Testis (tissue), 2 donors: ENCODE measurements at regions not wholly inside any gene's neighbourhood (a gene's known extent, or its start where the extent isn't known, plus 50 kb on each side); places are given as distances from the start of the nearest gene placed in this dataset.

ENCODE experiments used
- DNase-seq: peaks from one replicate; pipeline ENCODE4 v3.0.0-alpha.2; 2019
- H3K27ac ChIP-seq, 2 donors: fragments of 200-600 bp; sonication (generic); one replicate each; pipeline ENCODE4 v1.5.1; 2019
- H3K27me3 ChIP-seq: fragments of 200-600 bp; sonication (generic); one replicate; pipeline ENCODE4 v1.5.1; 2019
- H3K36me3 ChIP-seq: fragments of 200-600 bp; sonication (generic); one replicate; pipeline ENCODE4 v1.5.1; 2017; ENCODE audit warnings: low read depth; ENCODE audit errors: missing control alignments
- H3K4me1 ChIP-seq: fragments of 200-600 bp; sonication (generic); one replicate; pipeline ENCODE4 v1.5.1; 2019
- H3K4me3 ChIP-seq, 2 donors: fragments of 200-600 bp; sonication (generic); one replicate each; pipeline ENCODE4 v1.5.1; 2017 to 2019
- H3K9me3 ChIP-seq: fragments of 200-600 bp; sonication (generic); one replicate; pipeline ENCODE4 v1.5.1; 2017
- POLR2A ChIP-seq: fragments of 450-650 bp; IDR thresholded peaks from one replicate; pipeline ENCODE4 v1.6.1; 2017; ENCODE audit warnings: antibody characterized with exemption, mild to moderate bottlenecking, moderate library complexity
- WGBS, 2 donors: methylation state at CpG; one replicate each; pipeline ENCODE4 v1.1.5; 2018; 5-methylcytosine and 5-hydroxymethylcytosine counted together
- intact Hi-C: fragments of 100-400 bp; cut with DNase I; formaldehyde crosslinking; loops from one replicate; pipeline ENCODE4 v1.15.1; 2023; ENCODE audit warnings: low total_unique reads
- TF ChIP-seq, protein P1 (sequence below), 3 experiments: fragments of 450-650 bp in 2 of 3; fragments of 200-600 bp in 1 of 3; sonication (generic) in 1 of 3; IDR thresholded peaks; one replicate each; pipeline ENCODE4 v1.5.1; 2016 to 2019; ENCODE audit warnings: antibody characterized with exemption in 3 of 3, mild to moderate bottlenecking in 2 of 3, moderate library complexity in 1 of 3

DNA sequence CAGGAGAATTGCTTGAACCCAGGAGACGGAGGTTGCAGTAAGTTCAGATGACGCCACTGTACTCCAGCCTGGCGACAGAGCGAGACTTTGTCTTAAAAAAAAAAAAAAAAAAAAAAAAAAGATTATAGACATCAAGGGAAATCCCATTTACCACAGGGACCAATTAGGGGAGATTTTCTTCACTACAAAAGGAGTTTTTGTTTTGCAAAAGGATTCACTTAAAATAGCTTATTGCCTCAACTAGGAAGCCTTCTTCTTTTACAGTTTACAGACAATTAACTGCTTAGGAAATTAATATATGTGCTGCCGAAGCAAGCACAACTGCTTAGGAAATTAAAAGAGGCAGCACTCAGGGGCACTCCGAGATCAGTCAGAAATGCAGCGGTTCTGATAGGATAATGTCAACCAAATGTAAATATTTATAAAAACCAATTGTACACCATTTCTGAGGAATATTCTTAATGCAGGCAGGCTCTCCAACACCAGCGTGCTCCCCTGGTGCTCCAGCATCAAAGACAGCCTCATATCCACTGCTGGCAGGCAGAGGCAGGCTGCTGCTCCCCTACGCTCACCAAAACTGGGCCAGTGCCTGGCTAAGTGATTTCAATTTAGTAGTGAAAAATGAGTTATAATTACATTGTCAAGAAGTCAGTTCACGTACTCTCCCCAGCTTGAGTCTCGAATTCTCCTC, 107.9 kb upstream of the RAB4A start:
- intact Hi-C loops, result no loop called here
- no peaks in the 10 kb centered on the region for H3K9me3 ChIP-seq
- no peaks in the 10 kb centered on the region for H3K27me3 ChIP-seq
- TF ChIP-seq, protein P1, sequence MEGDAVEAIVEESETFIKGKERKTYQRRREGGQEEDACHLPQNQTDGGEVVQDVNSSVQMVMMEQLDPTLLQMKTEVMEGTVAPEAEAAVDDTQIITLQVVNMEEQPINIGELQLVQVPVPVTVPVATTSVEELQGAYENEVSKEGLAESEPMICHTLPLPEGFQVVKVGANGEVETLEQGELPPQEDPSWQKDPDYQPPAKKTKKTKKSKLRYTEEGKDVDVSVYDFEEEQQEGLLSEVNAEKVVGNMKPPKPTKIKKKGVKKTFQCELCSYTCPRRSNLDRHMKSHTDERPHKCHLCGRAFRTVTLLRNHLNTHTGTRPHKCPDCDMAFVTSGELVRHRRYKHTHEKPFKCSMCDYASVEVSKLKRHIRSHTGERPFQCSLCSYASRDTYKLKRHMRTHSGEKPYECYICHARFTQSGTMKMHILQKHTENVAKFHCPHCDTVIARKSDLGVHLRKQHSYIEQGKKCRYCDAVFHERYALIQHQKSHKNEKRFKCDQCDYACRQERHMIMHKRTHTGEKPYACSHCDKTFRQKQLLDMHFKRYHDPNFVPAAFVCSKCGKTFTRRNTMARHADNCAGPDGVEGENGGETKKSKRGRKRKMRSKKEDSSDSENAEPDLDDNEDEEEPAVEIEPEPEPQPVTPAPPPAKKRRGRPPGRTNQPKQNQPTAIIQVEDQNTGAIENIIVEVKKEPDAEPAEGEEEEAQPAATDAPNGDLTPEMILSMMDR (IDR thresholded peaks at IDR 0.05), result no peak
- no peak for TF ChIP-seq POLR2A
- H3K36me3 ChIP-seq, result no peaks in the 10 kb centered on the region
- no peak overlapping the region for H3K27ac ChIP-seq
- no peaks in the 10 kb centered on the region for H3K4me1 ChIP-seq
- DNase-seq, result no peak
- WGBS, 2 donors, result 93% methylated on average over 11 of the region's 11 CpGs
- no peak overlapping the region for H3K4me3 ChIP-seq

DNA sequence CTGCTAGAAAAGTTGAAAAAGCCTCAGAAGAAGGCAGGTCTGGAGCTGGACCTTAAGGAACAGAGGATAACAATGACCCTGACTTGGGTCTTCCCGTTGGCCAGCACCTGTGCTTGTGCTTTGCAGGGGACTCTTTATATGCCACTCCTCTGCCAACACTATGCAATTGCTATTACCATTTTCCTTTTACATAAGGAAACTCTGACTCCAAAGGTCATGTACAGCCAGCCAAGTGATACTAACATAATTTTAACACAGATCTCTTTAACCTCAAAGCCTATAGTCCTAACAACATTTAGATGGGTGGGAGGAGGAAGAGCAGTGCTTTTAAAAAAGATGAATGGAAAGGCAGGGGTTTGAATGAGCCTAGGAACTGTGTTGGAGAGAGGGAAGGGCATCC, 106.6 kb upstream of the RAB4A start:
- DNase-seq, result no peak

DNA sequence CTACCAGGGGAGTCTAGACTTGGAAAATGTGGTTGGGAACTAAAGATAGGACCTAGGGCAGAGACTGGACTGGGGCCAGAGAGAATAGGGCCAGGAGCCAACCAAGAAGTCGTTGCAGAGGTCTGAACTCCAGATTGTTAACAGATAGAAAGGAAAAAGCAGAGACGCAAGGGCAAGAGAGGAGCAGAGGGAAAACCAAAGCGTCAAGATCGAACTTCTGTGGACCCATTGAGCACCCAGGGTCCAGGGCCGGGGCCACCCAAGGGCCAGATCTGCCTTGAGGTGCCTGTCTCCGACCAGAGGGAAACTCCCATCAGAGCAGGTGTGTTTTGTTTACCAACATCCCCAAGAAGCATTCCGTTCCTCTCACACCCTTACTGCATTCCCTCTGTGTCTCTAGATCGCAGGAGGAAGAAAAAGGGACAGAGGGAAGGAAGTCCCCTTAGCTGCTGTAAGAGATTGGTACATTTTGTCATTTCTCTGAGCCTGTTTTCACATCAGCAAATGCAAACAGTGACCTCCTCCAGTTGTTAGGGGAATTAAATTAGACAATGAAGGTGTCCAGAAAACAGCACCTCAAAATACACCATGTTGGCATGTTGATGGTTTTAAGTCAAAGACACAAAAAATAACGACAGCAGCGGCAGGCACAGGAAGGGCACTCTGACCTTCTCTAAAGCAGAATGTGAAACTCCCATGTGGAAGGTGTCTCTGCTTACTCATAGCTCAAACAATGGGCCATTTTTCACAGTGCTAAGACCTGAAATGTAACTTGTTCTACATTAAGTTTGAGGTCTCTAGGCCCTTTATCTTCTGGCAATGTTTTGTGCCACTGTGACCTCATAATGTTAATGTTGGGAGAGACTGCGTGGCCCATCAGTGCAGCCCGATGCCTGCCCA, 105.8 kb upstream of the RAB4A start:
- Histone ChIP-seq H3K27ac (no peak overlapping the region), H3K4me1 (peaks cover 9% of the 10 kb centered on the region), H3K36me3 (no peaks in the 10 kb centered on the region), H3K27me3 (no peaks in the 10 kb centered on the region), H3K4me3 (no peak overlapping the region), H3K9me3 (no peaks in the 10 kb centered on the region)
- no peak for DNase-seq
- intact Hi-C loops, result no loop called here
- TF ChIP-seq, protein P1 (IDR thresholded peaks at IDR 0.05), result no peak
- TF ChIP-seq POLR2A, result no peak
- 68 to 77% methylated on average over 12 of the region's 12 CpGs for WGBS, 2 donors

More for the DNA sequence above, 106.6 kb upstream of the RAB4A start:
- Histone ChIP-seq H3K4me3 (no peak overlapping the region), H3K9me3 (no peaks in the 10 kb centered on the region), H3K4me1 (peaks cover 6% of the 10 kb centered on the region), H3K27ac (no peak overlapping the region), H3K27me3 (no peaks in the 10 kb centered on the region), H3K36me3 (no peaks in the 10 kb centered on the region)
- no peak for TF ChIP-seq POLR2A
- TF ChIP-seq, protein P1 (IDR thresholded peaks at IDR 0.05), result no peak
- WGBS, 2 donors, result 91 to 100% methylated on average over 1 of the region's 1 CpG
- intact Hi-C loops, result no loop called here

DNA sequence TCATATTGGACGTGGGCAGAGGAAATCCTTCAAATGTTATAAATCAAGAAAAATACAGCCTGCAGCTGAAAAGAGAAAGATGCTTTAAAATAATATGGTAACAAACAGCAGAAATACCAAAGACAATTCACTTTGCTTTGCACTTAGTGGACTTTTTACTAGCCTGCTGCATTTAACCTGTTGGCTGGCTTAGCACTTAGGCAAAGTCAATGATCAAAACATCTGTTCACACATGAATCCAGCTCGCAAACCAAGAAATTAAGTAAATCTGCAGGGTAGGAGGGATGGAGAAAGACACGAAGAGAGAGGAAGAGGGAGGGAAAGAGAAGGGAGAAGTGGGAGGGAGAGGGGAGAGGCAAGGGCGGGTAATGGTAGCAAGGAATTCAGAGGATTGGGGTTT, 103.6 kb upstream of the RAB4A start:
- Histone ChIP-seq H3K4me3 (no peak overlapping the region), H3K27me3 (no peaks in the 10 kb centered on the region), H3K9me3 (no peaks in the 10 kb centered on the region), H3K36me3 (no peaks in the 10 kb centered on the region), H3K27ac (no peak overlapping the region), H3K4me1 (peaks cover 9% of the 10 kb centered on the region)
- intact Hi-C loops, result no loop called here
- DNase-seq, result no peak
- WGBS, 2 donors, result 87 to 90% methylated on average over 4 of the region's 4 CpGs
- TF ChIP-seq POLR2A, result no peak
- TF ChIP-seq, protein P1 (IDR thresholded peaks at IDR 0.05), result no peak
